ENCODE measurements at regions not wholly inside any gene's neighbourhood (a gene's known extent, or its start where the extent isn't known, plus 50 kb on each side); places are given as distances from the start of the nearest gene placed in this dataset.

- no peaks in the 10 kb centered on the region for H3K27me3 ChIP-seq (replicated peaks; ENCODE audit: control insufficient read depth, insufficient read depth, low read length)
- no peak overlapping the region for H3K4me3 ChIP-seq (replicated peaks; ENCODE audit: low read depth, low read length)
- TF ChIP-seq CTCF (IDR thresholded peaks at IDR 0.05; ENCODE audit: insufficient read depth, low read length, poor library complexity, severe bottlenecking): no peak
- no peaks in the 10 kb centered on the region for H3K36me3 ChIP-seq (ENCODE audit: control insufficient read depth, insufficient read depth, low read length)
- no peak for DNase-seq (ENCODE audit: extremely low read depth, insufficient read length)
Observed at GRCh38 chr10:130230036-130230435, 93.8 kb downstream of the GLRX3 start.

- TF ChIP-seq CTCF (IDR thresholded peaks at IDR 0.05; ENCODE audit: insufficient read depth, low read length, poor library complexity, severe bottlenecking): no peak
- no peak for DNase-seq (ENCODE audit: extremely low read depth, insufficient read length)
Observed at GRCh38 chr10:130230611-130231010, 94.4 kb downstream of the GLRX3 start.

DNA sequence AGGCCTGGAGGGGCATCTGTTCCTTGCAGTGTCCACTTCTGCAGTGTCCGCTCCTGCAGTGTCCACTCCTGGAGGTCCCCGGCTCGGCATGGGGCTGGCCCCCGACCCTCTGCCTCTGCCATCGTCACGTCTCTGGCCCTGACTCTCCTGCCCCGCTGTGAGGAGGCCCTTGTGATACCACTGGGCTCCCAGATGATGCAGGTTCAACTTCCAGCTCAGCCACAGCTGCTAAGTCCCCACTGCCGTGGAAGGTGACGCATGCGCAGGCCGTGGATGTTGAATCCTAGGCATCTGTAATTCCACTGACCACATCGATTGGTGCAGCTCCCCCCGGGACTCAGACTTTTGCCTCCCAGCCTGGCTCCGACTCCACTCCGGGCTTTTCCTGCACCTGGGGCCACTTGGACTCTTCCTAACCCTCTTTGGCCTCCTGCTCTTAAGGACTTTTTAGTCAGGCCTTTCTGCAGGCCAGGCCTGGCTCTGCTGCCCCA lies 95.1 kb downstream of the GLRX3 start:
- Histone ChIP-seq H3K36me3 (ENCODE audit: control insufficient read depth, insufficient read depth, low read length) (no peaks in the 10 kb centered on the region), H3K27me3 (replicated peaks; ENCODE audit: control insufficient read depth, insufficient read depth, low read length) (no peaks in the 10 kb centered on the region), H3K4me3 (replicated peaks; ENCODE audit: low read depth, low read length) (no peak overlapping the region)
- no peak for DNase-seq (ENCODE audit: extremely low read depth, insufficient read length)
- TF ChIP-seq CTCF (IDR thresholded peaks at IDR 0.05; ENCODE audit: insufficient read depth, low read length, poor library complexity, severe bottlenecking): no peak

More at GRCh38 chr10:130230611-130231010, 94.4 kb downstream of the GLRX3 start:
- Histone ChIP-seq H3K27me3 (replicated peaks; ENCODE audit: control insufficient read depth, insufficient read depth, low read length) (no peaks in the 10 kb centered on the region), H3K4me3 (replicated peaks; ENCODE audit: low read depth, low read length) (no peak overlapping the region), H3K36me3 (ENCODE audit: control insufficient read depth, insufficient read depth, low read length) (no peaks in the 10 kb centered on the region)

DNA sequence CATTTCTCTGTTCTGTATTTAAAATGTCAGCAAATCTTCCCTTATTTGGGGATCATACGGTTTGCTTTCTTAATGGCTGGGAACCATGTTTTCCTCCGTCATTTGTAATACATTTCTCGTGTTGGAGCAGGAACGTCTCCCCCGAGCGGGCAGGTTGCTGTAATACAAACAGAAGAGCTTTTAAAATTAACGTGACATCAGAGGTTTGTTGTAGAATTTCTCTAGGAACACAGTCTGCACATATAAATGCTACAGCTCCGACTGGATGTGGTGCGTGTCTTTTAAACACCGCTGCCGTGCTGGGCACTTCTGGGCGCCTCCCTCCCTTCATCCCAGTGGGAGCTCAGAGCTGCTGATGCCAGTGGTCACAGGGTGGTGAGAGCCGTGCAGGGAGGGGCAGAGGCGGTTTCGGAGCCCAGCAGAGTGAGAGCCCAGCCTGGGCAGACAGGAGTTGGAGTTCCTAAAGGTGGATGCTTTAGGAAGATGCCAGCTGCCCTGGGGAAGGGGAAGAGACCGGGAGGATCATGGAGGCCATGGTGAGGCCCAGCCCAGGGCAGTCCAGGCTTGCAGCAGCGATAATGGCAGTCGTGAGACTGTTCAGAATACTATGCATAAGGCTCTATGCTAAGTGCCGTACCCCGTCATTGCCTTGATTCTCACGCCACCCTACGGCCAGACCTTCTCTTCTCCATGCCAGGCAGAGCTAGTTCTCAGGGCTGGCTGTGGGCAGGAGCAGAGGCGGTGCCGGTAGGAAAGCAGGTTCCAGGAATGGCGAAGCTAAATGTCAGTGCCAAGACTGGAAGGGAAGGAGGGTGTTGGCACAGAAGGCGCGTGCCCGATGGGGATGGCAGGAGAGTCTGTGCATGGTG lies 96.2 kb downstream of the GLRX3 start:
- no peaks in the 10 kb centered on the region for H3K27me3 ChIP-seq (replicated peaks; ENCODE audit: control insufficient read depth, insufficient read depth, low read length)
- no peaks in the 10 kb centered on the region for H3K36me3 ChIP-seq (ENCODE audit: control insufficient read depth, insufficient read depth, low read length)
- no peak for DNase-seq (ENCODE audit: extremely low read depth, insufficient read length)
- no peak overlapping the region for H3K4me3 ChIP-seq (replicated peaks; ENCODE audit: low read depth, low read length)
- no peak for TF ChIP-seq CTCF (IDR thresholded peaks at IDR 0.05; ENCODE audit: insufficient read depth, low read length, poor library complexity, severe bottlenecking)

GRCh38 chr10:130233035-130233360 lies 96.8 kb downstream of the GLRX3 start:
- TF ChIP-seq CTCF (IDR thresholded peaks at IDR 0.05; ENCODE audit: insufficient read depth, low read length, poor library complexity, severe bottlenecking): no peak
- no peaks in the 10 kb centered on the region for H3K27me3 ChIP-seq (replicated peaks; ENCODE audit: control insufficient read depth, insufficient read depth, low read length)

More at GRCh38 chr10:130233035-130233360, 96.8 kb downstream of the GLRX3 start:
- DNase-seq (ENCODE audit: extremely low read depth, insufficient read length): no peak
- Histone ChIP-seq H3K36me3 (ENCODE audit: control insufficient read depth, insufficient read depth, low read length) (no peaks in the 10 kb centered on the region), H3K4me3 (replicated peaks; ENCODE audit: low read depth, low read length) (no peak overlapping the region)
